GM18868 (cell line): ENCODE measurements at regions not wholly inside any gene's neighbourhood (a gene's known extent, or its start where the extent isn't known, plus 50 kb on each side); places are given as distances from the start of the nearest gene placed in this dataset.
A peak's percentile ranks its signal among the peaks of the same experiment; 100 is the strongest.

Experiments
- ATAC-seq: cut with Tn5 transposase; IDR thresholded peaks from one replicate; pipeline ENCODE4 v1.9.1; 2021; ENCODE audit warnings: mild to moderate bottlenecking, moderate library complexity; ENCODE audit not compliant: unreplicated experiment

DNA sequence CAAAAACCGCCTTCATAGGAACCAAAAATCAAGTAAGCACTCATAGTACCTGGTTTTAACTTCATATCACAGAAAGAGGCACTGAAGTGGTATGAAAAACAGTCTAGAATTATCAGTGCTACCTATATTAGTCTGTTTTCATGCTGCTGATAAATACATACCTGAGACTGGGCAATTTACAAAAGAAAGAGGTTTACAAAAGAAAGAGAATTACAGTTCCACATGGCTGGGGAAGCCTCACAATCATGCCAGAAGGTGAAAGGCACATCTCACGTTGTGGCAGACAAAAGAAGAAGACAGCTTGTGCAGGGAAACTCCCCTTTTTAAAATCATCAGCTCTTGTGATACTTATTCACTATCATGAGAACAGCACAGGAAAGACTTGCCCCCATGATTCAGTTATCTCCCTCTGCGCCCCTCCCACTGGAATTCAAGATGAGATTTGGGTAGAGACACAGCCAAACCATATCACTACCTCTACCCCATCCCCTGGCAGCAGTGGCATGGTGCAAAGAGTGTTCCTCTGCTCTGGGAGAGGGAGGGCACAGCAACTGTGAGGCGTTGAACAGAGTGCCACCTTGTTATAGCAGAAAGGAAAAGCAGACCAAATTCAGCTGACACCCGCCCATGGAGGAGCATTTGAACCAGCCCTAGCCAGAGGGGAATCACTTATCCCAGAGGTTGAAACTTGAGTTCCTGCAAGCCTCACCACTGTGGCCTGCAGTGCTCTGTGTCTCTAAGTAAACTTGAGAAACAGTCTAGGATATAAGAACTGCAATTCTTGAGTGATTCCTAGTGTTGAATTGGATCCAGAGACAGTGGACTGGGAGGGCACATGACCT is 61.9 kb upstream of the PTPRZ1 start:
- ATAC-seq: no peak

- ATAC-seq: no peak
Measured at GRCh38 chr7:121807078-121807477, 65.9 kb upstream of the PTPRZ1 start.

GRCh38 chr7:121803039-121803438 is 69.9 kb upstream of the PTPRZ1 start:
- ATAC-seq: no peak

DNA sequence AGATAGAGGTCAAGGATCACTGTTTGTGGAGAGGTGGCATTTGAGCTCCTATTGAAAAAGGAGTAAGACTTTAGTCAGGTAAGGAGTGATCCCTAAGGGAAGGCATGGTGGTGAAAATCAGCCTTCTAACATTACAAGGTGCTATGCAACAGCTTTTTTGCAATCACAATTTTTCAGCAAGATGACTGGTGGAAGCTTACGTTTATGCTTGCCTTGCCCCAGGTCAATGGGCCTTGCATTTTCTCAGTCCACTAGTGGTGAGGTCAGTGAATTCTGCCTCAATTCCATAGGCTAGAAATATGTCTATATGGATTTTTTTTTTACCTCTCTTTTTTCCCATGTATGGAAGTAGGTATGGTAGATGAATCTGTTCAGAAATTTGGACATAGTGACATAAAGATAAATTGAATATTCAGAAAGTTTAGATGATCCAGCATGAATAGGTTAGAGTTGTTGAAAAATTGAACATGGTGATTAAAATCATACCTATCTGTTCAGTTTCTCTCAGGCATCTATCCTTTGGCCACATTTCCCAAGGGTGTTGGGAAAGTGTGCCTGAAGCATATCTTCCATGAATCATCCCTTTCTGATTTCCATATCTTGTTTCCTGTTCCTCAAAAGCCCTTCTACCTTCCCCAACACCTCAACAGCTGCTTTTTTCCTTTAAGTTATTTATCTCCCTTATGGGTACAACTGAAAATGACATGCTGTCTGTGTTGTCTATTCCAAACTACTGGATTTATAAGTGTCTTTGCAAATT is 71.9 kb upstream of the PTPRZ1 start:
- ATAC-seq: no peak

GRCh38 chr7:121798896-121799295 is 74.1 kb upstream of the PTPRZ1 start:
- ATAC-seq: no peak

GRCh38 chr7:121798453-121798840 is 74.5 kb upstream of the PTPRZ1 start:
- ATAC-seq: no peak

GRCh38 chr7:121797657-121798452 is 75.1 kb upstream of the PTPRZ1 start:
- no peak for ATAC-seq

- ATAC-seq: no peak
Measured at GRCh38 chr7:121796936-121797656, 75.9 kb upstream of the PTPRZ1 start.

- ATAC-seq: no peak
Measured at GRCh38 chr7:121796381-121796780, 76.6 kb upstream of the PTPRZ1 start.

DNA sequence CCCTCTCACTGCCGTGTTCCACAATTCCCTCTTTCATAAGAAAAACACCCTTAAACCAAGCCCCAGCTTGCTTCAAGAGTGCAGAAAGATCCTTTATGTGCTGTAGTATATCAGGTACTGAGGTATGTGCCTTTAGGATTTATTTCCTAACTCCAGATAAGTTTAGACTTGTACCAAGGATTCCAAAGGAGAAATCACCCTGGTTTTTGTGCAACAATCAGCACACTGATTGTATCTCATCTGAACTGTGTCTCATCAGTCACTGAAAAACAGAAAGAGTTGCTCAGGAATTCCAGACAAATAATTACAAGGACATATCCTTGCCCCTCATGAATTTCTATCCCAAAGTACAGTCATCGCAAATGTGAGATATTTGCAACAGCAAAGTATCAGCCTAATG is 77.2 kb upstream of the PTPRZ1 start:
- no peak for ATAC-seq

DNA sequence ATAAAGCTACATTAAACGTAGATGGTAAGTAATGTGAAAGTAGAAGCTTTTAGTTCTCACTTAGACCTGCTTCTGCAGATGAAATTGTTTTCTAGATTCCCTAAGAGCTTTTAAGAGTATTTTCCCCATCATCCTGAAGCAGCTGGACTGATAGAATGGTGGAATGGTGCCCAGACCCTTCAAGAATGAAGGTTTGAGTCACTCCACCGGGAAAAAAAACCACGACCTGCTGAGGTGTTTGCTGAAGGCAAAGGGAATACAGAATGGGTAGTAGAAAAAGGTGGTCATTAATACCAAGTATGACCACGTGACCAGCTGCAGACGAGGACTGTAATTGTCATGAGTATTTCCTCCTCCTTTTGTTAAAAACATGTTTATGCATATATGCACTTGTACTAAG is 79.2 kb upstream of the PTPRZ1 start:
- ATAC-seq: no peak

GRCh38 chr7:121777672-121778071 is 95.3 kb upstream of the PTPRZ1 start:
- no peak for ATAC-seq

DNA sequence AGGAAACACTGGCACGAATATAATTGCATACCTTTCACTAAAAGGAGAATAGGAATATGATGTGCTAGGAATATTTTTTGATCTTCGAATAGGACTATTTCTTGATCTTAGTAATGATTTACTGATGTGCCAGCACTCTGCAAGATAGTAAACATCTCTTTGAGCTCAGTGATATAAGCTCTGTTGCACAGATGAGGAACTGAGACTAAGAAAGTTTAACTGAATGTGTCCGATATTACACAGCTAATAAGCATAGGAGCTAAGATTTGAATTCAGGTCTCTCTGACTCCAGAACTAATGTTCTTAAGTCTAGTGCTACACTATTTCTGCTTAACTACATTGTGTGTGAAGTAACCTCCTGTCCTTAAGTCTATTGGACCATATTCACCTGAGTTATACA is 98.4 kb upstream of the PTPRZ1 start:
- peak; percentile 59 for ATAC-seq

- ATAC-seq: no peak
Measured at GRCh38 chr7:121766676-121767075, 106.3 kb upstream of the PTPRZ1 start.

GRCh38 chr7:121761399-121761798 is 111.6 kb upstream of the PTPRZ1 start:
- no peak for ATAC-seq

DNA sequence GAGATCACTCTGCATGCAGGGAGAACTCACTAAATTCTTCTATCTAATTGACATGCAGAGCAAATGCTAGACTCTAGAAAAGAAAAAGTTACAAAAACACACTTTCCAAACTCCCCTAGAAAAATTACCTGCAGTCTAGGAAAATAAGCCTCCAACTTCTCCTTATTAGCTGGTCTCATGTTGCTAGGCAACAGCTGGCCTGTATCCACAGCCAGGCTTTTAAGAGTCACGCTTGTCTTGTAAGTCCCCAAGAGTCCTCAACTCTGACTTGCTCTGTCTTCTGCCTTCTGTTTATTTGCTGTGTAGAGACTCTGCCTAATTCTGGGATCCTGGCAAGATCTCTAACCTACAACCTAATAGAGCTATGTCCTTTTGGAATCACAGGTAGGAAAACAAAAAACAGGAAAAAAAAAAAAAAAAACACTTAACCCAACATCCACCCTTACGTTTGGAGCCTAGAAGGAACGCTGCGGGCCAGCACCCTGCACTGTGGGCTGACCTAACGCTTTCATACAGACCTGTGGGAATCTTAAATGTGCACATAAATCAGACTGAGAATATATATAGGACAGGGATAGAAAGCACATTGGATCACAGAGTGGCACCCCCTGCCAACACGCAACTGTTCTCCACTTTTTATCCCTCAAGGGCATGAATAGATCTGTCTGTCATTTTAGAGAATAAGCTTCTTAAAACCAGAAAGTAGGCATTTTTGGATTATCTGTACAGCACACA is 117.0 kb upstream of the PTPRZ1 start:
- ATAC-seq: no peak

DNA sequence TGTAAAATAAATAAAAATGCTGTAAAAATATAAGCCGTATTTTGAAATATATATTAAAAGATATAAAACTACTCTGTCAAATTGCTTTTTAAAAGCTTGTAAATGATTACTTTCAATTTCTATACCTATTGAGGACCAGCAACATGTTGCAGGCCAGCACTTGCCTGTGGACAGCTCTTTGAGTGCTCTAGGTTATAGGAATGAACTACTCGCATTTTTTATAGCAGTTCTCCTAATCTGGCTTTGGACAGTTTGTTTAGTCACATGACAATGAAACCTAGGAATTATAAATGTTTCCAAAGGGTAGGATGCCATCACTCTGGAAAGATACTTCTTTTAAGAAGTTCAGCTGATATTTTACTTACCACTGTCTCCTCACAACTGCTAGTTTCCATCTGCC is 117.7 kb upstream of the PTPRZ1 start:
- no peak for ATAC-seq

DNA sequence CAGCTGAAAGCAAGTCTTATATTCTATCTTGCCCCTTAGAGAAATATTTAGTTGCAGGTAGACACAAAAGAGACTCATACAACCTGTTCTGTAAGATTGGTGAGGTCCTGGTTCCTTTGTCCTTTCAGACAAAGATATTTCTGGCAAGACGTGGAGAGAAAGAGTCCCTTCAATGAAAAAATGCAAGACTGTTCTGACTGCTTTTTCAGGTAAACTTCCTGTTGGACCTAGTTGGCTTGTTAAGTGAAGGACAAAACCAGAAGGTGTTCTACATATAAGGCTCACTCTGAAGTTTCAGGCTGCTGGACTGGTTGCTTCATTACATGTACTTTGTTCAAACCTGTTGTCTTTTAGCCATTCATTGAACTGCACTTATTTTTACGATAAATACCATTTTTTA is 119.0 kb upstream of the PTPRZ1 start:
- ATAC-seq: no peak

DNA sequence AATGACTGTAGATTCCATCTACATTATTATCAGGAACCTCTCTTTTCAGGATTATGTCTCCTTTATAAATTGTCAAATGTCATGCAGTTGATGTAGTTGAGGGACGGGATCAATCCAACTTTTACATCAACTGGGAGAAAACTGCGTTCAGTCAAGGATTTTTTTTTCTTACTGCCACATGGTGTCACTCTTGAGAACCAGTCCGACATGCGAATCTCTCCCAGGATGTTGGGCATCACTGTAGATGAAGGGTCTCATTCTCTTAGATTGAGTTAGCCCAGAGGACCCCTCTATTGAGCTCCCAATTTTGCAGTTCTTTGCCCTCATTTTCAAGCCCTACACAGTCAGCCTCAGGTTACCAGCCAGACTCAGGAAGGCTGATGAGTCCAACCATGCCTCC is 120.3 kb upstream of the PTPRZ1 start:
- no peak for ATAC-seq

GRCh38 chr7:121748546-121748945 is 124.4 kb upstream of the PTPRZ1 start:
- ATAC-seq: no peak
